Cortex of kidney (tissue), 1 donor: ENCODE measurements at regions not wholly inside any gene's neighbourhood (a gene's known extent, or its start where the extent isn't known, plus 50 kb on each side); places are given as distances from the start of the nearest gene placed in this dataset.
"Not testable (repeated sequence)": the region's sequence is repeated elsewhere in the genome, so short reads cannot be mapped to it uniquely, and the experiment has no call there.

Experiments used
- DNase-seq: peaks from one replicate; lab custom pipeline; 2025; lab: John Stamatoyannopoulos, UW

DNA sequence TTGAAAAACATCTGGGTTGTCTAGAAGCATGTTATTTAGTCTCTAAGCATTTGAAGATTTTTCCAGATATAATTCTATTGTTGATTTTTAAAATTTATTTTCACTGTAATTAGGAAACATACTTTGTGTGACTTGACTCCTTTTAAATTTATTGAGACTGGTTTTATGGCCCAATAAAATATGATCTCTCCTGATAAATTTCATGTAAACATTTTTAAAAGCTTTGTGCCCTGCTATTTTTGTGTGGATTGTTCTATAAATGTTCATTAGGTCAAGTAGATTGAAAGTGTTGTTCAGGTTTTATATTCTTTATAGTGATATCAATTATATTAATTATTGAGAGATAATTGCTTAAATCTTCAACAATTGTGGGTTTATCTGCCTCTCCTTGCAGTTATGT is 105.4 kb downstream of the RFX6 start:
- no peak for DNase-seq

DNA sequence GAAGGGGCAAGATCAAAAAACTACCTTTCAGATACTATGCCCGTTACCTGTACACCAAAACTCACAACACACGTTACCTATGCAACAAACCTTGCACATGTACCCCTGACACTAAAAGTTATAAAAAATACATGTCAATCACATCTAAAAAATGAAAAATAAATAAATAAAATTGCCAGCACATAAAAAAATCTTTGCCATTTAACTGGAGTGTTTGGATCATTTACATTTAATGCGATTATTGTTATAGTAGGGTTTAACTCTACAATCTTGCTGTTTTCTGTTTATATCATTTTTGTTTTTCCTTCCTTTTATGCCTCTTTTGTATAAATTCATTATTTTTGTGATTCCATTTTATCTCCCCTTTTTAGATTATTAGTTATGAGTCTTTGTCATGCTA is 106.3 kb downstream of the RFX6 start:
- no peak for DNase-seq

- DNase-seq = no peak
Observed at GRCh38 chr6:116986819-116987218, 109.8 kb downstream of the RFX6 start.

- no peak for DNase-seq
Observed at GRCh38 chr6:116990679-116991078, 113.6 kb downstream of the RFX6 start.

GRCh38 chr6:116992546-116992945 is 115.5 kb downstream of the RFX6 start:
- DNase-seq = no peak

DNA sequence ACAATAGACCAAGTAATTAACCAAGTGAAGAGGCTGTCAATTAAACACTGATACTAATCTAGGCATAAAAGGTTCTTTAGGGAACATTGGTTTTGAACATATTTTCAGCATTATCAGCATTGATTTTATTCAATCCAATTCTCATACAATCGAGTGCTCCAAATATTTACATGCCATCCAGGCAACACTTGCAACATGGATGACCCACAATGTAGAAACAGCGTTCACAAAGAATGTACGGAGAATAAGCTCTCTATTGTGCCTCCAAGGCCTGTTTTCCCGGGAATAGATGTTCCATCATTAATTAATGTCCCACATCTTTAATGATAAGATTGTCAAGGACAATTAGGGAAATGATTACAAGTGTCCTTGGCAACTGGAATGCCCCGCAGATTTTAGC is 117.4 kb downstream of the RFX6 start:
- DNase-seq = no peak

DNA sequence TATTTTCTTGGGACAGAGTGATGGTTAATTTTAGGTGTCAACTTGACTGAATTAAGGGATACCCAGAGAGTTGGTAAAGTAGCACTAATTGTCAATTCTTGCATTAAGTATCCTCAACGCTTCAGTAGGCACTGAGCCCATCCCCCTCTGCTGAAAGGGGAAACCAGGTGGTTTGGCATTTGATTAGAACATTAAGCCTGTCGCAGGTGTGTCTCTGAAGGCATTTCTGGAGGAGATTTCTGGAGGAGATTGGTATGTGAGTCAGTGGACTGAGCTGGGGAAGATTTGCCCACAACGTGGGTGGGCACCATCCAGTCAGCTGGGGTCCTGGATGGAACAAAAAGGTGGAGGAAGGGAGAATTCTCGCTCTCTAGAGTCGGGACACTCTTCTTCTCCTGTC is 119.8 kb downstream of the RFX6 start:
- DNase-seq = no peak

DNA sequence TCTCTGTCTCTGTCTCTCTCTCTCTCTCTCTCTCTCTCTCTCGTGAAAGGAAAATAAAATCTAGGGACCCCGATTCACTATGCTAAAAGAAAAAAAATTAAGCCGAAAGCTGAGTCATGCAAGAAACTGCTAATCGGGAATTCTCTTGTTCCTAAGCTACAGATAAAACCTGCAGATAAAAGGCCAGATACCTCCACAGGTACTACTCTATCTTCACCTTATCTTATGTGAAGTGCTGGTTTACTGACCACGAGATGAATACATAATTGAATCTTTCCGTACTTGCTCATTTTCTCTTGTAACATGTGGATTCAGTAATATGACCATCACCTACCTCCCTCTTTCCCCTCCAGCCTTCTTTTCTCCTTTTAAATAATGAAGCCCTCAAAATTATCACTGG is 120.5 kb downstream of the RFX6 start:
- no peak for DNase-seq

GRCh38 chr6:117007659-117008058 is 130.6 kb downstream of the RFX6 start:
- no peak for DNase-seq

DNA sequence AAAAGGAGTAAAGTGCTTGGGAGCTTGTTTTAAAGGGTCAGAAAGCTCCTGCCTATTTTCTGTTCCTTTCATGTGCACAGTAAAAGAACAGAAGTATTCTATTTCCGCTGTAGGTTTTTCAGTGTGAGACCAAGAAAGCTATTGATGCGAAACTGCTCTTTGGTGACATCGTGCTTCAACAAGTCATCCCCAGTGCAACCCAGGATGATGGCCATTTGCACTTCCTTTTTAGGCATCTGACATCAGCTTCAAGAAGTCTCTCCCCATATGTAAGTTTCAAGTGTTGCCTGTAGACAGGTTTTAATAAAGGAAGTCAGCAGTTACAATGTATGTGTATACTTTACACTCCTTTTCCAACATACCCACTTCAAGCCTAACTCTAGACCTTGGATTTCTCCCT is 131.6 kb downstream of the RFX6 start:
- DNase-seq = no peak

DNA sequence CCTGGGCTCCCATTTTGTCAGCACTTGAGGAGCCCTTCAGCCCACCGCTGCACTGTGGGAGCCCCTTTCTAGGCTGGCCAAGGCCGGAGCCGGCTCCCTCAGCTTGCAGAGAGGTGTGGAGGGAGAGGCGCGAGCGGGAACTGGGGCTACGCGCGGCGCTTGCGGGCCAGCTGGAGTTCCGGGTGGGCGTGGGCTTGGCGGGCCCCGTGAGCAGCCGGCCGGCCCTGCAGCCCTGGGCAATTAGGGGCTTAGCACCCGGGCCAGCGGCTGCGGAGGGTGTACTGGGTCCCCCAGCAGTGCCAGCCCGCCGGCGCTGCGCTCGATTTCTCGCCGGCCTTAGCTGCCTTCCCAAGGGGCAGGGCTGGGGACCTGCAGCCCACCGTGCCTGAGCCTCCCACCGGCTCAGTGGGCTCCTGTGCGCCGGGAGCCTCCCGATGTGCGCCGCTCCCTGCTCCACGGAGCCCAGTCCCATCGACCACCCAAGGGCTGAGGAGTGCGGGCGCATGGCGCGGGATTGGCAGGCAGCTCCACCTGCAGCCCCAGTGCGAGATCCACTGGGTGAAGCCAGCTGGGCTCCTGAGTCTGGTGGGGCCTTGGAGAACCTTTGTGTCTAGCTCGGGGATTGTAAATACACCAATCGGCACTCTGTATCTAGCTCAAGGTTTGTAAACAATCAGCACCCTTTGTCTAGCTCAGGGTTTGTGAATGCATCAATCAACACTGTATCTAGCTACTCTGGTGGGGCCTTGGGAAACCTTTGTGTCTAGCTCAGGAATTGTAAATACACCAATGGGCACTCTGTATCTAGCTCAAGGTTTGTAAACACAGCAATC is 137.8 kb downstream of the RFX6 start:
- DNase-seq = peak; percentile 3

GRCh38 chr6:117015474-117015804 is 138.4 kb downstream of the RFX6 start:
- DNase-seq = not testable (repeated sequence)

DNA sequence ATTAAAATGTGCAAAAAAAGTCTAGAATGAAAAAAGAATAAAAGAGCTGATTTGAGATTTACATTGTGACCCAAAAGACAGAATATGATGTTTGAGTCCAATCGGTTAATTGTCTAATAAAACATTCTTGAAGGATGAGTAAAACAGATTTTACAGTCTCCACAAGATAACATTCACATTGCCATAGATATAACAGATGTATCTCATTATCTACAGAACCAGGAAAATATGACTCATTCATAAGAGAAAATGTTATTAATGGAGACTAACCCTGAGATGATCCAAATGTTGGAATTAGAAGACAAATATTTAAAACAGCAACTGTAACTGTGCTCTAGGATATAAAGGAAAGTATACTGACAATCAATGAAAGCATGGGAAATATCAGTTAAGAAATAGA is 141.7 kb downstream of the RFX6 start:
- no peak for DNase-seq

GRCh38 chr6:117022774-117023173 is 145.7 kb downstream of the RFX6 start:
- DNase-seq = no peak

GRCh38 chr6:117025310-117025709 is 148.3 kb downstream of the RFX6 start:
- DNase-seq = no peak

- DNase-seq = no peak
Observed at GRCh38 chr6:117028256-117028655, 151.2 kb downstream of the RFX6 start.

GRCh38 chr6:117034547-117034946 is 157.5 kb downstream of the RFX6 start:
- no peak for DNase-seq

DNA sequence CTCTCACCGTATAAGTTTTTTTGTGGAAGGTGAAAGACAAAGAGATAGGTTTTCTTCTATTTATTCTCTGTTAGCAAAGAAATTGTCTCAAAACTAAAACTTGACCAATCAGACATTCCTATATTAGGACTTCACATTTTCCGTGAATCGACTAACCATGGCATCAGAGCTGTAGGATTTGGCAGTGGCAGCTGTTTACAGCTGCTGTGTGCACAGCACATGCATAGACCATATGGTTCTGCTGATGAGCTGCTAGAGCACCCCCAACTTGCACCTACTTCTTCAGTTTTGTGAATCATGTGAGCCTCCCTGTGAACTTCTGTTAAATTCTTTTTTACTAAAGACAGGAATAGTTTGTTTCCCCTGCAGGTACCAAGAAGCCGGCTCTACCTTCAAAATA is 157.9 kb downstream of the RFX6 start:
- no peak for DNase-seq

DNA sequence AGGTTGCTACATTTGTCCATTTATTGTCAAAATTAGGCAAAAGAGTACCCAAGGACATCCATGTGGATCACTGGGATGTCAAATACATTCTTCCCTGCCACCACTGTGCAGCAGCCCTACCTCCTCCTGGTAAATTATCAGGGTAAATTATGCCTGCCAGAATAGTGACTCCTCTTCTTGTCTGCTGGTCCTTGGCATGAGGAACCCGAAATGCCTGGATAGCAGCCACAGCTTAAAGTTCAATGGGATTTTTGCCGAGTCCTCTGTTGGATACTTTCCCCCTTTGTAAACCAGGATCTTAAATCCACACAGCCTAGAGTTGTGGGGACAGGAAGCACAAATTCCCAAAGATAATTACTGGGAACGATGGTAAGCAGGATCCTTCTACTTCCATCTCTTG is 173.3 kb downstream of the RFX6 start:
- no peak for DNase-seq

GRCh38 chr6:117072134-117072533 is 193.2 kb upstream of the VGLL2 start:
- DNase-seq = no peak

GRCh38 chr6:117072781-117073180 is 192.6 kb upstream of the VGLL2 start:
- no peak for DNase-seq

- no peak for DNase-seq
Observed at GRCh38 chr6:117074672-117075071, 190.7 kb upstream of the VGLL2 start.

DNA sequence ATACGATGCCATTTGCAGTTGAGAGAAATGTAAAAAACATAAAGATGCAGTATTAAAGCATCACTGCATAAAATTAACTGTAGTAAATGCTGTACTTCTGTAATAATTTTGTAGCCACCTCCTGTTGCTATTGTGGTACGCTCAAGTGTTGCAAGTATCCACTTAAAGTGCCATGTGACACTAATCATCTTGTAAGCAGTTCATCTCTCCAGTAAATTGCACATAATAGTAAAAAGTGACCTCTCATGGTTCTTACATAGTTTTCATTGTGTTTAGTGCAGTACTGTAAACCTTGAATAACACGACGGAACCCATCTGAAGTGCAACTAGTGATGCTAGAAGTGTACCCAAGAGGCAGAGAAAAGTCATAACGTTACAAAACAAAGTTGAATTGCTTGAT is 190.1 kb upstream of the VGLL2 start:
- DNase-seq = no peak

DNA sequence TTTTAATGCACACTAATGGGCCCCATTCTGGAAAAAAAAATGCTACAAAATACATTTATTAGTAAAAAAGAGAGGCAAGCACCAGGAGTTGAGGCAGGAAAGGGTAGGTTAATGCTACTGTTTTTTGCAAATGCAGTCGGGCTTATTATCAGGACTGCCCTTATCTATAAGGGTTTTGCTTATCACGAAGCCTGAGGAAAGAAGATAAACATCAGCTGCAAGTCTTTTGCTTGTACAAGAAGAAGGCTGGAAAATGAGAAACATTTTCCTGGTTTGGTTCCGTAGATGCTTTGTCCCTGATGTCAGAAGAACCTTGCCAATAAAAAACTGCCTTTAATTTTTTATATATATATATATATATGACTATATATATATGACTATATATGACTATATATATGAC is 189.3 kb upstream of the VGLL2 start:
- no peak for DNase-seq
